Endothelial cell of umbilical vein (primary cell): ENCODE measurements at regions not wholly inside any gene's neighbourhood (a gene's known extent, or its start where the extent isn't known, plus 50 kb on each side); places are given as distances from the start of the nearest gene placed in this dataset.

Experiments
- BruUV-seq: library from RNA; stranded (reverse); fragments of 400-500 nt; replicated peaks from 2 replicates; lab custom pipeline; 2021; lab: Mats Ljungman, UMichigan
- CTCF ChIA-PET: fragments of 300-600, 350-600 bp; sonication (Branson Sonifier 250); formaldehyde crosslinking; loops from one replicate; lab custom pipeline; 2021; ENCODE audit warnings: antibody characterized with exemption, inconsistent platforms; lab: Charles Lee
- POLR2A ChIA-PET: fragments of 300-600, 350-600 bp; sonication (Branson Sonifier 250); formaldehyde crosslinking; loops from one replicate; lab custom pipeline; 2021; ENCODE audit warnings: antibody characterized with exemption, inconsistent platforms; lab: Charles Lee
- DNase-seq: peaks from one replicate; pipeline ENCODE4 v3.0.0-alpha.2; 2011; ENCODE audit warnings: low read depth, low spot score
- FAIRE-seq: peaks from 2 replicates; lab custom pipeline; 2011; peaks lifted over from hg19 to GRCh38; lab: Jason Lieb, UNC
- H2AFZ ChIP-seq: 2 replicates; pipeline ENCODE4 v1.6.0; 2012; ENCODE audit warnings: low read depth, low read length, control low read depth, inconsistent platforms
- H3K27ac ChIP-seq: 2 replicates; pipeline ENCODE4 v1.5.1; 2011; ENCODE audit warnings: low read depth, mild to moderate bottlenecking, control low read depth, low read length, moderate library complexity; ENCODE audit not compliant: insufficient read depth
- H3K27me3 ChIP-seq, 2 experiments: 2 replicates each; pipeline versions ENCODE4 v1.6.0 to v1.6.1; 2011; ENCODE audit warnings: low read length in 2 of 2, mixed read lengths in 1 of 2; ENCODE audit not compliant: control insufficient read depth in 2 of 2, insufficient read depth in 2 of 2
- H3K36me3 ChIP-seq, 2 experiments: 2 replicates in 1 of 2; 3 replicates in 1 of 2; pipeline ENCODE4 v1.5.1; 2011; ENCODE audit warnings: low read length in 2 of 2, mild to moderate bottlenecking in 1 of 2, moderate library complexity in 1 of 2; ENCODE audit not compliant: control insufficient read depth in 2 of 2, insufficient read depth in 2 of 2; ENCODE audit errors: extremely low read depth in 1 of 2
- H3K4me1 ChIP-seq: 3 replicates; pipeline ENCODE4 v1.5.1; 2011; ENCODE audit warnings: mild to moderate bottlenecking, low read length; ENCODE audit not compliant: control insufficient read depth, insufficient read depth; ENCODE audit errors: extremely low read depth
- H3K4me2 ChIP-seq: 2 replicates; pipeline ENCODE4 v1.6.1; 2011; ENCODE audit warnings: low read length, control low read depth, mixed read lengths; ENCODE audit not compliant: insufficient read depth
- H3K4me3 ChIP-seq, 3 experiments: fragments of 200-600 bp in 1 of 3; sonication (generic), shearing (Covaris generic) in 1 of 3; replicated peaks in 1 of 3; 2 replicates each; pipeline ENCODE4 v1.5.1; 2011 to 2016; ENCODE audit warnings: control low read depth in 3 of 3, low read length in 3 of 3, mild to moderate bottlenecking in 2 of 3, inconsistent platforms in 1 of 3, low read depth in 1 of 3, moderate library complexity in 1 of 3; ENCODE audit not compliant: insufficient read depth in 1 of 3
- H3K79me2 ChIP-seq: 2 replicates; pipeline ENCODE4 v1.6.0; 2012; ENCODE audit warnings: low read length, inconsistent platforms; ENCODE audit not compliant: control insufficient read depth, insufficient read depth
- H3K9ac ChIP-seq: replicated peaks from 2 replicates; pipeline ENCODE3; 2011; ENCODE audit warnings: low read length, control low read depth; ENCODE audit not compliant: insufficient read depth; ENCODE audit errors: extremely low read depth
- H3K9me1 ChIP-seq: replicated peaks from 3 replicates; pipeline ENCODE4 v1.6.0; 2011; ENCODE audit warnings: mild to moderate bottlenecking, low read length; ENCODE audit not compliant: control insufficient read depth, insufficient read depth; ENCODE audit errors: extremely low read depth
- H3K9me3 ChIP-seq: replicated peaks from 2 replicates; pipeline ENCODE4 v1.5.1; 2012; ENCODE audit warnings: low read length, inconsistent platforms; ENCODE audit not compliant: control insufficient read depth, insufficient read depth
- H4K20me1 ChIP-seq: replicated peaks from 2 replicates; pipeline ENCODE3; 2011; ENCODE audit warnings: mild to moderate bottlenecking, low read length; ENCODE audit not compliant: control insufficient read depth, insufficient read depth; ENCODE audit errors: extremely low read depth
- CTCF ChIP-seq, 2 donors: IDR thresholded peaks; 1 replicate in 1 of 2; 2 replicates in 1 of 2; pipeline ENCODE4 v1.5.1; 2011; ENCODE audit warnings: low read length in 2 of 2, mild to moderate bottlenecking in 2 of 2, moderate library complexity in 2 of 2, control low read depth in 1 of 2, inconsistent platforms in 1 of 2, low read depth in 1 of 2; ENCODE audit not compliant: insufficient read depth in 1 of 2; ENCODE audit errors: extremely low read depth in 1 of 2
- EZH2 ChIP-seq: IDR thresholded peaks from 2 replicates; pipeline ENCODE4 v1.6.1; 2012; ENCODE audit warnings: borderline replicate concordance, low read depth, mild to moderate bottlenecking, moderate library complexity, low read length, inconsistent platforms; ENCODE audit not compliant: severe bottlenecking
- FOS ChIP-seq: IDR thresholded peaks from 2 replicates; pipeline ENCODE4 v1.6.1; 2011; ENCODE audit warnings: mild to moderate bottlenecking, low read length, moderate library complexity, borderline replicate concordance; ENCODE audit not compliant: insufficient read depth
- GATA2 ChIP-seq: IDR thresholded peaks from 2 replicates; pipeline ENCODE4 v1.7.0; 2011; ENCODE audit warnings: low read depth, mild to moderate bottlenecking, moderate library complexity, mixed read lengths, low read length; ENCODE audit not compliant: insufficient read length, insufficient read depth
- JUN ChIP-seq: IDR thresholded peaks from 2 replicates; pipeline ENCODE4 v1.6.1; 2011; ENCODE audit warnings: borderline replicate concordance, low read depth; ENCODE audit not compliant: insufficient read length, insufficient read depth
- MAX ChIP-seq: IDR thresholded peaks from 2 replicates; pipeline ENCODE4 v1.6.1; 2011; ENCODE audit not compliant: insufficient read depth, insufficient read length
- MYC ChIP-seq: IDR thresholded peaks from one replicate; pipeline ENCODE4 v1.6.1; 2011; ENCODE audit warnings: mild to moderate bottlenecking, low read depth, low read length
- POLR2A ChIP-seq: IDR thresholded peaks from 2 replicates; pipeline ENCODE4 v1.6.1; 2012; ENCODE audit warnings: low read depth, mild to moderate bottlenecking, control low read depth, low read length
- POLR2AphosphoS5 ChIP-seq: IDR thresholded peaks from 2 replicates; pipeline ENCODE4 v1.6.1; 2012; ENCODE audit warnings: low read depth, mild to moderate bottlenecking, control low read depth, low read length, moderate library complexity; ENCODE audit not compliant: insufficient read depth
- dilution Hi-C: fragments of 300-500 bp; cut with MboI; formaldehyde crosslinking; loops from one replicate; pipeline ENCODE4 v1.15.0; 2019; ENCODE audit warnings: low sequenced_read_pairs; ENCODE audit not compliant: extremely low pct_ligation_motif_present
- intact Hi-C: fragments of 100-400 bp; cut with micrococcal nuclease; formaldehyde crosslinking; loops from one replicate; pipeline ENCODE4 v1.10.0; 2022

- intact Hi-C loops, result no loop called here
- no peak overlapping the region for H3K27ac ChIP-seq
- FAIRE-seq, result no peak
- no peak for TF ChIP-seq EZH2
- no peak for TF ChIP-seq MYC
- no peak for TF ChIP-seq GATA2
- TF ChIP-seq CTCF (IDR thresholded peaks at IDR 0.05; ENCODE audit: extremely low read depth in 1 of 2, insufficient read depth in 1 of 2, low read depth in 1 of 2, low read length in 2 of 2), result no peak
- no peak for TF ChIP-seq POLR2AphosphoS5
- TF ChIP-seq POLR2A, result no peak
- TF ChIP-seq FOS, result no peak
- H3K27me3 ChIP-seq, result no peaks in the 10 kb centered on the region
- no peaks in the 10 kb centered on the region for H3K9me3 ChIP-seq
- no peaks in the 10 kb centered on the region for H3K9me1 ChIP-seq
- no peaks in the 10 kb centered on the region for H3K36me3 ChIP-seq
- H3K4me1 ChIP-seq, result no peaks in the 10 kb centered on the region
- no peaks in the 10 kb centered on the region for H4K20me1 ChIP-seq
- dilution Hi-C loops, result no loop called here
- H3K79me2 ChIP-seq, result no peaks in the 10 kb centered on the region
- DNase-seq, result no peak
- no peak overlapping the region for H2AFZ ChIP-seq
- H3K9ac ChIP-seq, result no peak overlapping the region
- POLR2A ChIA-PET, result no interaction called here
- no peak overlapping the region for H3K4me2 ChIP-seq
- CTCF ChIA-PET, result no interaction called here
- H3K4me3 ChIP-seq, result no peak overlapping the region
- no TSS peak for BruUV-seq
Measured at GRCh38 chr6:95784019-95784418, 206.7 kb downstream of the MANEA start.

- no peak for FAIRE-seq
- no peaks in the 10 kb centered on the region for H3K9me3 ChIP-seq
Measured at GRCh38 chr6:95784869-95785268, 207.5 kb downstream of the MANEA start.

More at GRCh38 chr6:95784869-95785268, 207.5 kb downstream of the MANEA start:
- dilution Hi-C loops (no loop called here), intact Hi-C loops (no loop called here)
- Histone ChIP-seq H3K27me3 (no peaks in the 10 kb centered on the region), H3K9ac (no peak overlapping the region), H3K27ac (no peak overlapping the region), H3K4me2 (no peak overlapping the region), H3K36me3 (no peaks in the 10 kb centered on the region), H3K4me3 (no peak overlapping the region), H2AFZ (no peak overlapping the region), H3K9me1 (no peaks in the 10 kb centered on the region), H4K20me1 (no peaks in the 10 kb centered on the region), H3K79me2 (no peaks in the 10 kb centered on the region), H3K4me1 (no peaks in the 10 kb centered on the region)
- POLR2A ChIA-PET, result no interaction called here
- TF ChIP-seq POLR2AphosphoS5 (no peak), MYC (no peak), CTCF (IDR thresholded peaks at IDR 0.05; ENCODE audit: extremely low read depth in 1 of 2, insufficient read depth in 1 of 2, low read depth in 1 of 2, low read length in 2 of 2) (no peak), EZH2 (no peak), MAX (no peak), GATA2 (no peak), POLR2A (no peak), JUN (no peak), FOS (no peak)
- BruUV-seq, result no TSS peak
- CTCF ChIA-PET, result no interaction called here
- no peak for DNase-seq
